Neutrophil (primary cell): ENCODE measurements at regions not wholly inside any gene's neighbourhood (a gene's known extent, or its start where the extent isn't known, plus 50 kb on each side); places are given as distances from the start of the nearest gene placed in this dataset.

ENCODE experiments used
- H3K27ac ChIP-seq: fragments of 200-600 bp; sonication (generic); 2 replicates; pipeline ENCODE4 v1.5.1; 2016; ENCODE audit warnings: mild to moderate bottlenecking, moderate library complexity
- H3K27me3 ChIP-seq: fragments of 200-600 bp; sonication (generic); 2 replicates; pipeline ENCODE4 v1.6.0; 2016; ENCODE audit warnings: mild to moderate bottlenecking
- H3K36me3 ChIP-seq: fragments of 200-600 bp; sonication (generic); 2 replicates; pipeline ENCODE4 v1.5.1; 2017
- H3K4me1 ChIP-seq, 2 experiments: fragments of 200-600 bp in 1 of 2; sonication (generic) in 1 of 2; 1 replicate in 1 of 2; 2 replicates in 1 of 2; pipeline versions ENCODE4 v1.5.1 to v1.6.1; 2013 to 2016; ENCODE audit warnings: low read depth in 1 of 2, low read length in 1 of 2, mild to moderate bottlenecking in 1 of 2, moderate library complexity in 1 of 2; ENCODE audit not compliant: control insufficient read depth in 1 of 2, insufficient read depth in 1 of 2
- H3K4me3 ChIP-seq, 2 experiments: fragments of 200-600 bp in 1 of 2; sonication (generic) in 1 of 2; 1 replicate in 1 of 2; 2 replicates in 1 of 2; pipeline ENCODE4 v1.5.1; 2013 to 2016; ENCODE audit warnings: low read depth in 1 of 2, low read length in 1 of 2, mild to moderate bottlenecking in 1 of 2, moderate library complexity in 1 of 2
- H3K9me3 ChIP-seq: fragments of 200-600 bp; sonication (generic); 2 replicates; pipeline ENCODE4 v1.5.1; 2016
- TF ChIP-seq, protein P1 (sequence below): fragments of 200-600 bp; sonication (generic); IDR thresholded peaks from 2 replicates; pipeline ENCODE4 v1.5.1; 2016; ENCODE audit warnings: antibody characterized with exemption

GRCh38 chr15:31526916-31527690 is 200.5 kb downstream of the KLF13 start:
- no peaks in the 10 kb centered on the region for H3K4me1 ChIP-seq
- no peak overlapping the region for H3K27ac ChIP-seq
- no peaks in the 10 kb centered on the region for H3K36me3 ChIP-seq
- H3K4me3 ChIP-seq: no peak overlapping the region
- TF ChIP-seq, protein P1, sequence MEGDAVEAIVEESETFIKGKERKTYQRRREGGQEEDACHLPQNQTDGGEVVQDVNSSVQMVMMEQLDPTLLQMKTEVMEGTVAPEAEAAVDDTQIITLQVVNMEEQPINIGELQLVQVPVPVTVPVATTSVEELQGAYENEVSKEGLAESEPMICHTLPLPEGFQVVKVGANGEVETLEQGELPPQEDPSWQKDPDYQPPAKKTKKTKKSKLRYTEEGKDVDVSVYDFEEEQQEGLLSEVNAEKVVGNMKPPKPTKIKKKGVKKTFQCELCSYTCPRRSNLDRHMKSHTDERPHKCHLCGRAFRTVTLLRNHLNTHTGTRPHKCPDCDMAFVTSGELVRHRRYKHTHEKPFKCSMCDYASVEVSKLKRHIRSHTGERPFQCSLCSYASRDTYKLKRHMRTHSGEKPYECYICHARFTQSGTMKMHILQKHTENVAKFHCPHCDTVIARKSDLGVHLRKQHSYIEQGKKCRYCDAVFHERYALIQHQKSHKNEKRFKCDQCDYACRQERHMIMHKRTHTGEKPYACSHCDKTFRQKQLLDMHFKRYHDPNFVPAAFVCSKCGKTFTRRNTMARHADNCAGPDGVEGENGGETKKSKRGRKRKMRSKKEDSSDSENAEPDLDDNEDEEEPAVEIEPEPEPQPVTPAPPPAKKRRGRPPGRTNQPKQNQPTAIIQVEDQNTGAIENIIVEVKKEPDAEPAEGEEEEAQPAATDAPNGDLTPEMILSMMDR: no peak
- H3K9me3 ChIP-seq: no peaks in the 10 kb centered on the region
- H3K27me3 ChIP-seq: no peaks in the 10 kb centered on the region

GRCh38 chr15:31528846-31529245 is 202.2 kb downstream of the KLF13 start:
- H3K4me1 ChIP-seq: no peaks in the 10 kb centered on the region
- TF ChIP-seq, protein P1: no peak
- no peak overlapping the region for H3K4me3 ChIP-seq
- no peak overlapping the region for H3K27ac ChIP-seq
- no peaks in the 10 kb centered on the region for H3K36me3 ChIP-seq
- no peaks in the 10 kb centered on the region for H3K27me3 ChIP-seq
- no peaks in the 10 kb centered on the region for H3K9me3 ChIP-seq

GRCh38 chr15:31537770-31538592 is 211.3 kb downstream of the KLF13 start:
- H3K27me3 ChIP-seq: peaks cover 41% of the 10 kb centered on the region
- H3K4me1 ChIP-seq: no peaks in the 10 kb centered on the region
- no peak overlapping the region for H3K27ac ChIP-seq
- H3K4me3 ChIP-seq: no peak overlapping the region
- no peaks in the 10 kb centered on the region for H3K36me3 ChIP-seq
- H3K9me3 ChIP-seq: no peaks in the 10 kb centered on the region
- TF ChIP-seq, protein P1: no peak

- Histone ChIP-seq H3K9me3 (no peaks in the 10 kb centered on the region), H3K4me1 (no peaks in the 10 kb centered on the region), H3K4me3 (no peak overlapping the region), H3K36me3 (no peaks in the 10 kb centered on the region), H3K27ac (no peak overlapping the region), H3K27me3 (peaks cover 67% of the 10 kb centered on the region)
- TF ChIP-seq, protein P1: no peak
Measured at GRCh38 chr15:31540633-31541032, 214.0 kb downstream of the KLF13 start.

- Histone ChIP-seq H3K4me3 (no peak overlapping the region), H3K27ac (no peak overlapping the region), H3K36me3 (no peaks in the 10 kb centered on the region), H3K9me3 (no peaks in the 10 kb centered on the region), H3K4me1 (no peaks in the 10 kb centered on the region), H3K27me3 (peaks cover 66% of the 10 kb centered on the region)
- TF ChIP-seq, protein P1: no peak
Measured at GRCh38 chr15:31544361-31544760, 217.7 kb downstream of the KLF13 start.
